ENCODE measurements at regions not wholly inside any gene's neighbourhood (a gene's known extent, or its start where the extent isn't known, plus 50 kb on each side); places are given as distances from the start of the nearest gene placed in this dataset.

DNA sequence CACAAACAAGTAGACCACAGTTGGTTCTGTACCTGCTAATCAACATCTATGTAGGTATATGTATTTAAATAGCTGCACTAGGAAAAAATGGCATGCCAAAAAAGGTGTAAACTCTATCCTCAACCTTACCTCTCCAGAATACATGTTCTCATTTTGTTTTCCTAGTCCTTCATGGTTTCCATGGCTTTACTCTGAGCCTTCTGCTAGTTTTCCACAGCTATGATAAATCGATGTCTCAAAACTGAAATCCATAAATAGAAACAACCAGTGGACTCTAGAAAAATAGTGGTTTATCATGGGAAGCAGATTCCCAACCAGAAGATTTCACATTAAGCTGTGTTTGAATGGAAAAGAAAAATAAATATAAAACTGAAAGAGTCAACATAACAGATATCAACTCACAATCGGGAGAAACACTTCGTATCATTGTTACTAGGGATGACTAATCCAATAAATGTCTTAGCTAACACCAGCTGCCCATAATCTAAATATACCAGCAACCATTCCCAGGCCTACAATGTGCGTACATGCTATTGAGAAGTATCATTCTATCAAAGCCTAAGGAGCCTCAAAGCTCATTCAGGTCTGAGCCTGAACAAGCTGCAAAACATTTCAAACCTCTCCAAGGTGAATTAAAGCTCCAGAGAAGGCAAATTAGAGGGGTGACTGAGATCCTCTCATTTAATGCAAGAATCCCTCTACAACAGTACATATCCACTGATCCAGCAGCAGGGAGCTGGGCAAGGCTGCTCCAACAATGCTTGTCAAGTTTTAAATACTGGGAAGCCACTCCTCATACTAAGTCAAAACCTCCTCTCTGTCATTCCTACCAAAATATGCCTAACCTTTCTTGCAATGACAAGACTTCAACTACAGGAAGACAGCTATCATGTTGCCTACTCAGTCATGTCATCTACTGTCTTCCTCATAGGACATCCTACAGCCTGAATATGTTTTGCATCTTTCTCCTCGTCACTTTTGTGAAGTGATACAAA is 90.2 kb downstream of the KCTD12 start:
- DNase-seq, result no peak

DNA sequence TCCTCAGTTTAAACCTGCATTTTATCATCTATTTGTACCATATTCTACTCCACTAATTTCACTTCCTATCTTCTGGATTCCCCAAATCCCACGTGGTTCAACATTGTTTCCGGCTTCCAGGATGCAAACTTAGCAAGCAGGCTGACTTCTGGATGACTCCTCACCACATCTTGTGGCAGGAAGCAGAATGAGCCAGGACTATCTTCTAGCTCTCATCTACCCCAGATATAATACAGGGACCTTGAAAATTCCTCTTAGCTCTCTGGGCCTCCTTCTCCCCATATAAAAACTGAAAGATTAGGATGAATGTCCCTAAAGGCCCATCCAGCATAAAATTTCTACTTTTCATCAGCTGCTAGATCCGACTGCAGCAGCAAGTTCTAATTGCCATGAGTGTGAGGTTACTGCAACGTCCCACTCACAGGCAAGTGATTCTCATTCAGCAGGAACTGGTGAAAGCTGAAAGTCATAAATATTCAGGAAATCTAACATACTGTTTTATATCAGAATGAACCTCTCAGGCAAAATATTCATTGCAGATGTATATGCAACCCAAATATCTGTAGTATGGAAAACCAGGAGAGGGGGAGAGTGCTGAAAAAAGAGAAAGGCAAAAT is 93.4 kb downstream of the KCTD12 start:
- DNase-seq, result no peak

DNA sequence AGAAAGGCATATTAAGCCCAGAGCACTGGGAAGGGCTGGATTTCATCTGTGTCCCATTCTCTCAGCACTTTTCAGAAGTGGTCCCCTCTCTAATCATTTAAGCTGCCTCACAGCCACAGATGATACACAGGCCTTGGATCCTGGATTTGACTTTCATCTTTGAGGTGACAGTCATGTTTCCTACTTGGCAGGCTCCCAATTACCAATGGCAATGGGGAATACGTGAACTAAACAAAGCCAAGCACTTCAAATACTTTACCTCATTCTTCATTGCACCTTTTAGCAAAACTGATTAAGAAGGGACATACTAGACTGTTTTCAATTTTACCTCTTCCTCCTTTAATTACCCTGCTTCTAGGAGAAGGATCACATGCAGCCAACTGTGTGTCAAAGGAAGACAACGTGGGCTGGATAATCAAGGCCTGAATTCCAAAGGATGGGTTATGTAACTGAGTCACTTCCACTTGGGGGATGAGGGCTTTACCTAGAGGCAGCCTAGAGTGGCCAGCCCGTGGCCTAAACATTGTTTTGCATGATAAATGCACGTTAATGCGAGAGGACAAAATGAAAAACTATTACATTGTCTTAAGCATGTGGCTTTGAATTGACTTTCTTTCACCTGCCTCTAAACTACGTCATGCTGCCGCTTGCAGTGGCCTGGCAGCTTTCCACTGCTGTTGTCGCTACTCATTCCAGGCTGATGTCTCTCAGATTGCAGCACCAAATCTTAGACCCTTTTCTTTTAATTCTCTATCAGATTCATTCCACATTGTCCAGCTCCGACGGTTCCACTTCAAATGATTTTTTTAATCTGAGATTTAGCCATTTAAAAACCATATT is 95.0 kb downstream of the KCTD12 start:
- no peak for DNase-seq

DNA sequence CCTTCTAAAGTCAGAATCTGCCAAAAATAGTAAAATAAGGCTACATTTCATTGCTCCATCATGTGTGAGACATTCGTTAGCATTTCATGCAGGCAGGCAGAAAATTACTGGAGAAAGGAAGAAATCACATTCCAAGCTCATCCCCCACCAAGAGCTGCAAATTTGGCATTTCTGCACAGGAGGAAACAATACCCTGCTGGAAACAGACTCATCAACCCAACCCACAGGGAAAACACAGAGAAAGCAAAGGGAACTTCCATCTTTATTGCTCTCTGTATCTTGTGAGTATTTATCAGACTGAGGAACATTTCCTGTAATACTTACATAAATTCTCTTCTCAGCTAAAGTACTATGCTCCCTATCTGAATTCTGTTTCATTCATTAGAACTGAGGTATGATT is 95.7 kb downstream of the KCTD12 start:
- DNase-seq, result no peak

DNA sequence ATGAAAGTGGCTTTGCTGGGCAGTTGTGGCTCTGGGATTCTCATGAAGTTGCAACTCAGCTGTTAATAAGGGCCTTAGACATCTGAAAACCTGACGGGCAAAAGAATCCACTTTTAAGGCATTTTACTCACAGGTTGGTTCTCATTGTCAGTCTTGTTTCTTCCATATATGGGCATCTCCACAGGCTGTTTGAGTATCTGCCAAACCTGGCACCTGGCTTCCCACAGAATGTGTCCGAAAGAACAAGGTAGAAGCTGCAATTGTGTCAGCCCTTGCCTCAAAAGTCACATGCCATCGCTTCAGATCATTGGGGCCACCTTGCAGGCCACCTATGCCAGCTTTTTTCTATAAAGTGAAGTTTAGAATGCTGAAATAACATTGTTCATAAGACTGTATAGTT is 102.4 kb downstream of the KCTD12 start:
- peak; percentile 59 to 71 for DNase-seq

DNA sequence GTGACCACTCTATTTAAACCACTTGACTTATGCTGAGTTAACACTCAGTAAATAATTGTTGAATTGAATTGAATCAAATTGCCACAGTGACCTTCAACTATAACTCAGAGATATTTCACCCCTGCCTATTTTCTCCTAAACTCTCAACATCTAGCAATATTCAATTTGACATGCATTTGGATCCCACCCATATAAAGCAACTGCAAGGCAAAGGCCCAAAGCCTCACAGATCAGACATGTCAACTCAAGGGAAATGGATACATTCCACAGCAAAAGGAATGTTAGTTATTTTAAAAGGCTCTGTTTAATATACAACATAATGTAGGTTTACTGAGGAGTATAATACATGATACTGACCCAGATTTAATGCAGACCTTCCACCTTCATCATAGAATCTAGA is 107.4 kb downstream of the KCTD12 start:
- no peak for DNase-seq

DNA sequence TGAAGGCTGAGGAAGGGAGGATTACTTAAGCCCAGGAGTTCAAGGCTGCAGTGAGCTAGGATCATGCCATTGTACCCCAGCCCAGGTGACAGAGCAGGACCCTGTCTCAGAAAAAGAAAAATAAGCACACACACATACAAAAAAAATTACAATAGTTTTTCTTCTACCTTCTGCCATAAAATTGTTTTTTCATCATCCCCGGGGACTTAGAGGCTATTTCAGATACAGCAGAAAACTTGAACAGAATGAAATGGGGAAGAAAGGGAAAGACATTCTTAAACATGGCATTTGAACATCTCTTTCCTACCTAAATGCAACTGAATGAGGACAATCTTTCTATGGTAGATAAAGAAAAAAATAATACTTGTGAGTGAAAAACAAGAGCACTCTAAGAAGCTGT is 109.1 kb downstream of the KCTD12 start:
- no peak for DNase-seq

DNA sequence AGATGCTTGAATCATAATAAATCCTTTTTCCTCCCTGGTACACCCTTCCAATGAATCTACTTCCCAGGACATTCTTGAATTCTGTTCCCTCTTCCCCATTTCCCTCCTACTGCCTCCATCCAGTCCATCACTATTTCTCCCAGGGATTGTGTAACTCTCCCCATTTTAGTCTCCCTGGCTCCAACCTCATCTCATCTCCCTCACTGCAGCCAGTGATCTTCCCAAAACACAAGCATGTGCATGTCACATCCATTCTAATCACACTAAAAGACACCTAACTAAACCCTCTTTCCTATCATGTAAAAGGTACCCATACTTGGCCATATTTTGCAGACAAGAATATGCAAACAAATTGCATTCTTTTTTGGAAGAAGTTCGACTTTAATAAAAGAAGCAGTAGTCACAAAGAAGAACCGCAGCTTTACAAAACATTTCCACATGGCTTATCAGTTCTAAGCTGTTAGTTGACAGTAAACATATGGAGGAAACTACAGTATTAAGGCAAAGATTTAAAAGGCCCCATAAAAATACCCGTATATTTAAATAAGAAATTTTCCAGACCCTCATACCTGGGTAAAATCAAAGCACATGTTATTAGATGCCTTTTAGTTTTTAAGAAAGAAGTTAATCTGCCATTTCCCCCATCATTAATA is 111.0 kb downstream of the KCTD12 start:
- DNase-seq, result no peak

DNA sequence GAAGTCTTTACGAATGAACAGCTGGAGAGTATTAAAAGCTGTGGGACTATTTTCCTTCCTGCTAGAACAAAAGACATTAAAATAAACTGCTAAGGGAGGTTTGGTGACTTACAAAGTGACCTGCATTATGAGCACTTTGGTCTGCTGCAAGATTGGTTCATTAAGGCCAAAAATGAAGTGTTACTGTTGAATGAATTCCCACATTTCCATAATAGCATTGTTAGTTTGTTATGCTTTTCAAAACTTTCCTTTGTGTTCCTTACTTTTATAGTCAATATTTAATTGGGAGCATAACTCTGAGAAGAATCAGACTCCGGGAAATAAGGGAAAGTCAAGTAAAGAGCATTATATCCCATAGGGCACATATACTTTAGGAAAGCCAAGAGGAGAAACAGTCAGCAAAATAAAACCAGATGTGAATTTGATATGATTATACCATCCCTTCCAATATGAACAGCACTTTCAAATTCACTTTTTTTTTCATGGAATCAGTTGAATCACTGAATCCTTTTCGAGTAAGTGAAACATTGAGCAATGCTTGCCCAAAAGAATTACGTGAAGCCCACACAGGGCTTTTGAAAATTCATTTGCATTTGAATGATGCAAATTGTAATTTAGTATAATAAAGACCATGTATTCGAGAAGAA is 112.6 kb downstream of the KCTD12 start:
- no peak for DNase-seq

DNA sequence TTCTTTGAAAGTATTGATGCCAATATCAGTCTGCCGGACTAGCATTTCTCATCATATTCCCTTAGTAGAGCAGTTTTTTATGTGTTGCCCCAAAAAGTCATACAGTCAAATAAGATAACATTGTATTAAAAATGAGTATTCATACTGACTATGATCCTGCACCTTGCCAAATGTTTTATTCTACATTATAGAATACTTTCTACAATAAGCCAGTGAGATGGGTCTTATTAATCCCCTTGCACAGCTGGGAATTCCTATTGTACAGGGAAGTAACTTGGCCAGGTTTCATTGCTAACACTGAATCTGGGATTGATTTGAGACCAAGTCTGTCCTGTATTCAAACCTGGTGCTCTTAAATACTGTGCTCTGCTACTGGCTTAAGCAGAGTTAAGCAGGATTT is 114.0 kb downstream of the KCTD12 start:
- DNase-seq, result no peak

DNA sequence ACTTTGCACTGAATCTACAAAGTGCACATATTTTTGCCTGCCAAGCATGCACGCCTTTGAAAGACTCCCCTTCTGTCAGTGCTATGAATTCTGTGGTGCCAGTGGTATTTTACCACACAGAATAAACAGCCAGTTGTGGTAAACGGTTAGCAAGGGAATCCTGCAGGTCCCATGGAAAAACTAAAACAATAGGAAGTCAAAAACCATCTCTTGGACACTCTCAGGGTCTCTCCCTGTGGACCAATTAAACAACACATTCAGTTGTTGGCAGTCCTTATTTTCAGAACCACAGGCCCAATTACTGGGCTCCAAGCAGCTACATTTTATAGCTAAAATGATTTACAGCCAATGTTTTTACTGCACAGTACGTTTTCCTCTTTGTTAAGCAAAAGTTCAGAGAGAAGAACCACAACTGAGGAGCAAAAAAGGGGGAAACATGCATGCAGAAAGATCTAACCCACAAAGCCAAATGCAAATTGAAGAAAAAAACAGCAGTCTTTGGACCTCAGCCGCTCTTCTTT is 116.9 kb downstream of the KCTD12 start:
- DNase-seq, result no peak

DNA sequence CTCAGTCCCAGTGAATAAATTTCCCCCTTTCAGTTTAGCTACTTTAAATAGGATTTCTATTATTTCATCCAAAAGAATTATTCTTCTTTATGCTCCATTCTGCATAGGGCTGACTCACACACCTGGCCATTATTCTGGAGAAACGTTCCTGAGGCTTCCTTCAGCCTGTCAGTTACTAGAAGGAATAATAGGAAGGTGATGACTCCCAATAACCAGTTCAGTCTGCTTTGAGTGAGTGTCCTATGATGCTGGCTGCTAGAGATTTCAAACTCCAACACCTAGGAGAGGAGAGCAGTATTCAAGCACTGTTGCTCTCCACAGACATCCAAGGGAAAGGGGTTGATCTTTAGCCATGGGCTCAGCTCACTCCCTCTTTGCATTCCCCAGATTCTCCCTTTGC is 117.8 kb downstream of the KCTD12 start:
- DNase-seq, result no peak

DNA sequence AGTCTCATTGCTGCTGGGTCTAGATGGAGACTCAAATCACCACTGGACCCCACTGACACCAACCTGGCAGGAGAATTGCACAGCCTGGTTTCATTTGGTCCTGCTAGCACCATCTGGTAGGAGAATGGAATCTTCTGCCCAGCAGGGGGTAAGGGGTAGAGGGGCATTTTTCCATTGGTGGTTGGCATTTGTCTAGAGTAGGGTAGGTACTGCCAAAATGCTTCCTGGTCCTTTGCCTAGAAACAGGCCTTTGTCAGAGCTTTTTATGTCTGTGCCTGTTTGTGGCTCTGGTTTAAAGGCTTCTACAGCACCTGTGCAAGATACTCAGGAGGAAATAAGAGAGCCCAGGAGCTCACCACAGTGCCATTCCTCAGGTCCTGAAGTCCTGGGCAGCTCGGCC is 121.3 kb downstream of the KCTD12 start:
- peak; percentile 13 to 60 for DNase-seq

DNA sequence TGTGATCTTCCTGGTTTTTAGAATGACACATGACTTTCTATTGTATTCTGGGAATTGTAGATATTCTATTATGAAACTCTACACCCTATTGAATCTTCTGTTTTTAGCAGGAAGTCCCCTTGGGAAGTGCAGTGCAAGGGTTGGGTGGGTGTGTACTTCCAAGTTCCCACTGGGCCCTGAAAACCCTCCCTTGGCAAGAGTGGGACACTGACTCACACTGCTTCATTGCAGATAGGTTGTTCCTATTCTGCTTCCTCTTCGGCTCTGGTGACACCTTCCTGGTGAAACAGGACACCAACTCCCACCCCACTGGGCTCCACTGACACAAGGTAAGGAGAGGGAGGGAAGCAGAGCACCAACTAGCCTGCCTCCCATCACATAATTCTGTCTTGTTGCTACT is 121.8 kb downstream of the KCTD12 start:
- no peak for DNase-seq

DNA sequence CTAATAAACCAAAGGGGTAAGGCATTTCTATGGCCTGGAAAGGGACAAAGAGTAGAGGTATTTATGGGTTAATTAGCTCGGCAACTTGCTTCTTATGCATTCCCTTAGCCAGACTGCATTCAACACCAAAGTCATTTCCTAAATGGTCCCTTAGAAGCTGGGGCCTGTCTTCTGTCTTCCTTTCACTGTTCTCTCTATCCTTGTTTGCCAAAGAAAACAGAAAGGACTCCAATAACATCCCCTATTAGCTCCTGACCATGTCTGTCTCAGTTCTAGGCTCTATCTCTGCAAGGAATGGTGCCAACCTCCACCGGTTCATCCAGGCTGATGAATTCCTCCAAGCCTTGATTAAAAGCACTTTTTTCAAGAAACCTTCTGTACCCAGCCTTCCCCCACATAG is 123.5 kb downstream of the KCTD12 start:
- DNase-seq, result no peak

DNA sequence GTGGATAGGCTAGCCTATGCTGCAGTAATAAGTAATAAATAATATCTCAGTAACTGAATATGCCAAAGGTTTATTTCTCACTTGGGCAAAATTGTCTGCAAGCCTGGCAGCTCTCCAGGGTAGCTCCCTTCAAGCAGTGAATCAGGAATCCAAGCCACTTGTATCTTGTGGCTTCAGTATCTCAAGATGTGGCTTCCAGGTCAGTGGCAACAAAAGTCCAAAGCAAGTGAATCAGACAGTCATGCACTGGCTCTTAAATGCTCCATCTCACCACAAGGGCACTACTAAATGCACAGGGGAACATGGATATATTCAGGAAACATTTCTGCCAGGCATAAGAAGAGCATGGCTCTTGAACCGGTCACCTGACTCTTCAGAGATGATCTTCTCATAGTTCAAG is 126.3 kb downstream of the KCTD12 start:
- DNase-seq, result no peak

DNA sequence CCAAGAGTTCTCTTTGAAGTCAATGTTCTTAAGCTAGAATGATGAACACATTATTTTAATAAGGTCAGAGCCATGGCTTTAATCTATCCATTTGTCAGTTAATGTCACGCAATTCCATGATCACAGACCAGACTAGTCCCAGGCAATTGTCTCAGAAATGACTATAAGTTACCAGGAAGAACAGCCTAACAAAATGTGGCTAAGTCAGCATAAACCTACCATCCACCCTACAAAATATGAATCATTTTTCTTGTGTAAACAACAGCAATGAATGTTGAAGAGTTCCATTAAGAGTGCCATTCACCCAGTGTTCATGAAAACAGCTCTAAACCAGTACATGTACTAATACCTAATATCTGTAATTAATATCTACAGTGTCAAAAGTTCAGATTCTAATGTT is 127.5 kb downstream of the KCTD12 start:
- no peak for DNase-seq

DNA sequence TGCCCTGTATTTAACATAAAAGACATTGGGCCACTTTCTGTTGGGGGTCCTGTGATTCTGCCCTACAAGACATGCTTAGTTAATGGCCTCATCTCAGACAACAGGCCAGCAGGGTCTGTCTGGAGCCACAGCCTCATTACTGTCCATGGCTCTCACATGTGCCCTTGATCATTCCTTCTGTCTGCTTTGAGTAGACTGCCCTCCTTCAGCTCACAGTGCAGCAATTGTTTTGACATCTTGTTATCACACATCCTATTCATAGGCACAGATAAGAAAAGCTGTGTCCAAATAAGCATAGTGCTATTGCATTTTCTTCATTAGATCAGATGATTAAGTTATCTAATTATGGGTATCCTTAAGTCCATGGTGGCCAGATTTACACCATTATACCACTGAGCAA is 127.9 kb downstream of the KCTD12 start:
- no peak for DNase-seq

DNA sequence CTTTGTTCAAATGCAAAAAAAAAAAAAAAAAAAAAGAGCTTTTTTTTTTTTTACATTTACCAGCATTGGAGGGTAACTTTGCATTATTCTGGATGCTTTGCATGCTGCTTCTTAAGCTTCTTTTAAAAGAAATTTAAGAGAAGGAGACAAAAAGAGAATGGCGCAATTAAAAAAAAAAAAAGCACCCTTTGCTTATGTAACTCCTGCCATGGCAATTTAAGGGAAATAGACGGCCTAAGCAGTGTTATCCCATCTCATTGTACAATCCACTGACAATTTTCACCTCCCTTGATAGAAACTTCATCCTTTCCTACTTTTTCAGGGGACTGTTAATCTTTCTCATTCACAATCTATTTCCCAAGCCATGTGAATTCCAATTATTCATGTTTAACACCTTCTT is 129.8 kb downstream of the KCTD12 start:
- no peak for DNase-seq

DNA sequence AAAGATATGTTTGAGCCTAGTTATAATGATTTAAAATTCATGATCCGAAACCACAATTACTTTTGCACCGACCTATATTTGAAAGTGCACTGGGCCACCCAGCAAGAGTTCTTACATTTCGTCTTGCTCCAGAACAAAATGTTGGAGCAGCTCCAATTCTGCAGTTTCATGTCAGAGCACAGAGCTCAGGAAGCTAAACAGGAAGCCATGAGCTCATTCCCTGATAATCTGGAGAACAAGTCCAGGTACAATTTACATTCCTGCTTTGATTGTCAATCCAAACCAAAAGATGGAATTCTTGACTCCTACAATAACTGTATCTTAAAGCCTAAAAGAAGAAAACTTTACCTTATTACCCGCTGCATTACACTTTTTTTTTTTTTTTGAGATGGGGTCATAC is 131.8 kb downstream of the KCTD12 start:
- no peak for DNase-seq

DNA sequence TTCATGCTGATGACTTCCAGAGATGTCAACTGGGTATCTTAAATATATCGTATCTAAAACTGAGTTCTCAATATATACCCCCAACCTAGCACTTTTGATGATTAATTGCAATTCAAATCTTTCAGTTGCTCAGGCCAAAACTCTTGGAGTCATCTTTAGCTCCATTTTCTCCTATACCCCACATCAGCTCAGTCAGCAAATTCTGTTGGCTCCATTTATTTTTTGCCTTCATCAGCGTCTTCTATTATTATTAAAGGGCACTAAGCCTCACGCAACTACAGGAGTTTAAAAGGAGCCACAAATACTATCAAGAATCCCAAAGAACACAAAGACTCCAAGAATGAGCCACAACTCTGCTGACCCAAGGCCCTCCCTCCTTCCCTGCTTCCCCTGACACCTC is 134.9 kb downstream of the KCTD12 start:
- no peak for DNase-seq

DNA sequence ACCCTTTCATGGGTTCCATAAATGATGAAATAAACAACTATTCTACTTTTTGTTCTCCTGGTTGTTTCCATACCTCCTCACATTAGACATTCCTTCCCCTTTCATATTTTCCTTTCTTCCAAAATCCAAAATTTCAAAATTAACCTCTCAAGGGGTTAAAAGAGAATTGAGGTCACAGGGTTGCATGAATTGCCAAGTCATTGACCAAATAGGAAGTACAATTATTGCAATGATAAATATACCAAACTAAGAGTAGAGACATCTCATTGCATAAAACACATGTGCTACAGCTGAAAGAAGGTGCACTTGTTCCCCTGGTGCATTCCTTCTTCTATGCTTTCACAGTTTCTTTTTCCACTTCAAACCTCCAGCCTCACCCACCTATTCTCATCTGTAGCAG is 136.1 kb downstream of the KCTD12 start:
- DNase-seq, result no peak

Measured in cerebellar nuclear complex (tissue), 1 donor.